ENCODE measurements at regions not wholly inside any gene's neighbourhood (a gene's known extent, or its start where the extent isn't known, plus 50 kb on each side); places are given as distances from the start of the nearest gene placed in this dataset.

- no peak for TF ChIP-seq POLR2A (IDR thresholded peaks at IDR 0.05)
- TF ChIP-seq, protein P1, sequence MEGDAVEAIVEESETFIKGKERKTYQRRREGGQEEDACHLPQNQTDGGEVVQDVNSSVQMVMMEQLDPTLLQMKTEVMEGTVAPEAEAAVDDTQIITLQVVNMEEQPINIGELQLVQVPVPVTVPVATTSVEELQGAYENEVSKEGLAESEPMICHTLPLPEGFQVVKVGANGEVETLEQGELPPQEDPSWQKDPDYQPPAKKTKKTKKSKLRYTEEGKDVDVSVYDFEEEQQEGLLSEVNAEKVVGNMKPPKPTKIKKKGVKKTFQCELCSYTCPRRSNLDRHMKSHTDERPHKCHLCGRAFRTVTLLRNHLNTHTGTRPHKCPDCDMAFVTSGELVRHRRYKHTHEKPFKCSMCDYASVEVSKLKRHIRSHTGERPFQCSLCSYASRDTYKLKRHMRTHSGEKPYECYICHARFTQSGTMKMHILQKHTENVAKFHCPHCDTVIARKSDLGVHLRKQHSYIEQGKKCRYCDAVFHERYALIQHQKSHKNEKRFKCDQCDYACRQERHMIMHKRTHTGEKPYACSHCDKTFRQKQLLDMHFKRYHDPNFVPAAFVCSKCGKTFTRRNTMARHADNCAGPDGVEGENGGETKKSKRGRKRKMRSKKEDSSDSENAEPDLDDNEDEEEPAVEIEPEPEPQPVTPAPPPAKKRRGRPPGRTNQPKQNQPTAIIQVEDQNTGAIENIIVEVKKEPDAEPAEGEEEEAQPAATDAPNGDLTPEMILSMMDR (IDR thresholded peaks at IDR 0.05), result no peak
These were observed 193.4 kb upstream of the CDH11 start for GRCh38 chr16:65315081-65315780.

Measured in uterus (tissue), 2 donors.